GM12892 (cell line): ENCODE measurements at regions not wholly inside any gene's neighbourhood (a gene's known extent, or its start where the extent isn't known, plus 50 kb on each side); places are given as distances from the start of the nearest gene placed in this dataset.

Experiments used
- POLR2A ChIP-seq: IDR thresholded peaks from 2 replicates; pipeline ENCODE4 v1.6.1; 2011; ENCODE audit warnings: low read depth, low read length, control low read depth
- POLR2AphosphoS5 ChIP-seq: IDR thresholded peaks from 2 replicates; pipeline ENCODE4 v1.6.1; 2011; ENCODE audit warnings: low read depth, low read length, control low read depth
- TAF1 ChIP-seq: IDR thresholded peaks from 2 replicates; pipeline ENCODE4 v1.6.1; 2011; ENCODE audit warnings: low read depth, mild to moderate bottlenecking, control low read depth, low read length, borderline replicate concordance

DNA sequence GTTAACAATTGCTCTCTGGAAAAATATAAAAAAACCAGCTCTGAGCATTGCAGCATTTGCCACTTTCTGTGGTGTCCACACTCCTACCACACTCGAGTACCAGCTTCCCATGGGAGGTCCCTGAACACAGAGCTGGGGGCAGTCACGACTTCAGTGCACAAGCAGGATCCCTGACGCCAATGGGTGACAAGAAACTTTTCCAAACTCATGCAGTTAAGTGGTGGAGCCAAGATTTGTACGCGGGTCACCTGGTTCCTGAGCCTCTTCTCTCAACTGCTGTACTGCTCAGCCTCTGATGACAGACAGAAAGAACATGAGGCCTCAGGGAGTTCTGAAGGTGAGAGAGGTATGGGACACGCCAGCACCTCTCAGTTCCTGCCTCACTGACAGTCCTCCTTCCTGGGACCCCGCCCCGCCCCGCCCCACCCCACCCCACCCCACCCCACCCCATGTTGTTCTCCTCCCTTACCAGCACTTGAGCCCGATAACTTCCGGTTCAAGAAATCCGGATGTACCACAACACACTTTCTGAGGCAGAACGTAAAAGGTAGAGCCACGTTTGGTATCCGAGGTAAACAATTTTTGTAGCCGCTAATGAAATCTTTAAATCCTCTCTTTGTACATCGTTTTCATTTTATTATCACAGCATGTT is 287.6 kb downstream of the MYCN start:
- TF ChIP-seq TAF1 = no peak
- no peak for TF ChIP-seq POLR2A
- TF ChIP-seq POLR2AphosphoS5 = no peak
